ENCODE measurements at regions not wholly inside any gene's neighbourhood (a gene's known extent, or its start where the extent isn't known, plus 50 kb on each side); places are given as distances from the start of the nearest gene placed in this dataset.

DNA sequence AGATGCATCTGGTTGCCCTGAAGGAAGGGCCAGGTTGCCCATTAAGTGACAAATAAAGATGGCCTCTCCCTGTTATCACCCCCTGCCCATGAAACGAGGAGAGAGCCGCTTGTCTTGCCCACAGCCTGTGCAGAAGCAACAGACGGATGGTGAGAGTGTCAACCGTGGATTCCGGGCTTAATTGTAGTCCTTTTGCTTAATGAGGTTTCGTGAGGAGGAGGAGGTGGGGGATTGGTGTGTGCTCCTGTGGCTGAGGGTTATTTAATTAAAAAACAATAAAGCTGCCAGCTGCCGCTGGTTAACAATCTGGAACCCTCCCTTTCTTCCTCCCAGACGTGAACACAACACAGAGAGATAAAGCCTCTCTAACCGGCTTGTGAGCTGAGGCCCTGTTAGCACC, 188.0 kb upstream of the PARD3B start:
- Histone ChIP-seq H3K4me3 (ENCODE audit: low read depth in 1 of 2, low read length in 2 of 2) (no peak overlapping the region), H3K4me1 (ENCODE audit: insufficient read depth, low read length) (peaks cover 5% of the 10 kb centered on the region), H3K36me3 (ENCODE audit: insufficient read depth, low read length) (no peaks in the 10 kb centered on the region), H3K9ac (ENCODE audit: low read length) (no peak overlapping the region), H3K27ac (ENCODE audit: low read depth, low read length) (no peak overlapping the region), H3K27me3 (ENCODE audit: control insufficient read depth in 1 of 2, insufficient read depth in 2 of 2, low read length in 2 of 2) (peaks cover 0 to 5% of the 10 kb centered on the region in 2 donors), H3K9me3 (ENCODE audit: low read length) (no peaks in the 10 kb centered on the region)

DNA sequence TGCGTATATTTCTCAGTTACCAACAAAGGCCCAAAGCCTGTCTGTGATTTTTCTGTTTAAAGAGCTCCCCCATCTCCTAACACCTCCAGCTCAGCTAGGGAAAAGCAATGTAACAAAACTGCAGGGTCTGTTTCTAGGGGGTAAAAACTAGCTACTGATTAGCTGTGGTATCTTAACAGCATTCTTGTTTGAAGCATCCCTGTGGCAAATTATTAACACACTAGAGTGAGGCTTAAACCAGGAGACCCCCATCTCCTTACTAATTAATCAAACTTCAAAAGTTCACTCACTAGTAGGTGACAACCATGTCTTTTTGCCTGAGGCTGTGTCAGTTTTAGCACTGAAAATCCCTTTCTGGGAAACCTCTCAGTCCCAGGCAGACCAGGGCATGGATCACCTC, 186.2 kb upstream of the PARD3B start:
- no peak overlapping the region for H3K4me3 ChIP-seq (ENCODE audit: low read depth in 1 of 2, low read length in 2 of 2)
- H3K27ac ChIP-seq (ENCODE audit: low read depth, low read length) = no peak overlapping the region
- no peak overlapping the region for H3K9ac ChIP-seq (ENCODE audit: low read length)
- no peaks in the 10 kb centered on the region for H3K9me3 ChIP-seq (ENCODE audit: low read length)
- H3K36me3 ChIP-seq (ENCODE audit: insufficient read depth, low read length) = no peaks in the 10 kb centered on the region
- H3K27me3 ChIP-seq (ENCODE audit: control insufficient read depth in 1 of 2, insufficient read depth in 2 of 2, low read length in 2 of 2) = peaks cover 0 to 5% of the 10 kb centered on the region in 2 donors
- H3K4me1 ChIP-seq (ENCODE audit: insufficient read depth, low read length) = peaks cover 12% of the 10 kb centered on the region

DNA sequence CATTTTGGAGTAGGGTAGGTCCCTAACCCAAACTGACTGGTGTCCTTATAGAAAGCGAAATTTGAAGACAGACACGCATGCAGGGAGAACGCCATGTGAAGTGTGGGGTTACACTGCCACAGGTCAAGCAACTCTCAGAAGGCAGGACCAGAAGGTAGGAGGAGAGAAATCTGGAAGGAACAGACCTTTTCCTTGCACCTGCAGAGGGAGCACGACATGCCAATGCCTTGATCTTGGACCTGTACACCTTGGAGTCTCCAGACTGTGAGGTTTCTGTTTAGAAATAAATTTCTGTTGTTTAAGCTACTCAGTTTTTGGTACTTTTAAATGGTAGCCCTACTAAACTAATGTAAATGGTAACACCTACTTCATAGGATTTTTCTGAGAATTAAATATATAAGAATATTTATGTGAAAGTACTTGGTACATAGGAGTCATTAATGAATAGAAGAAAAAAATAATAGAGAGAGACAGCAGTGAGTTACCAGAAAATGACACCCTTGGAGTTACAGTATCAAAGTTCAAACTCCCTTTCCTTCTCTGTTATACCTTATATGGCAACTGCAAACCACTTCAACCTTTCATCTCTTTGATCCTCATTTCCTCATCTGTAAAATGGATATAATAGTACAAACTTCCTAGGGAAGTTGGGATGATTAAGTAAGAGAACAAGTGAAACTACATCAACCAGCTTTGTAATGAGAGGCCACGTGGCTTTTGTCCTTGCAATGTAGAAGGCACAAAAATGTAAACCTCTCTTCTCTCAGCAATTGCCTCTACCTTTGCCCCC, 184.9 kb upstream of the PARD3B start:
- Histone ChIP-seq H3K4me1 (ENCODE audit: insufficient read depth, low read length) (peaks cover 12% of the 10 kb centered on the region), H3K9me3 (ENCODE audit: low read length) (no peaks in the 10 kb centered on the region), H3K36me3 (ENCODE audit: insufficient read depth, low read length) (no peaks in the 10 kb centered on the region), H3K4me3 (ENCODE audit: low read depth in 1 of 2, low read length in 2 of 2) (no peak overlapping the region), H3K27ac (ENCODE audit: low read depth, low read length) (no peak overlapping the region), H3K9ac (ENCODE audit: low read length) (no peak overlapping the region), H3K27me3 (ENCODE audit: control insufficient read depth in 1 of 2, insufficient read depth in 2 of 2, low read length in 2 of 2) (peaks cover 0 to 5% of the 10 kb centered on the region in 2 donors)

DNA sequence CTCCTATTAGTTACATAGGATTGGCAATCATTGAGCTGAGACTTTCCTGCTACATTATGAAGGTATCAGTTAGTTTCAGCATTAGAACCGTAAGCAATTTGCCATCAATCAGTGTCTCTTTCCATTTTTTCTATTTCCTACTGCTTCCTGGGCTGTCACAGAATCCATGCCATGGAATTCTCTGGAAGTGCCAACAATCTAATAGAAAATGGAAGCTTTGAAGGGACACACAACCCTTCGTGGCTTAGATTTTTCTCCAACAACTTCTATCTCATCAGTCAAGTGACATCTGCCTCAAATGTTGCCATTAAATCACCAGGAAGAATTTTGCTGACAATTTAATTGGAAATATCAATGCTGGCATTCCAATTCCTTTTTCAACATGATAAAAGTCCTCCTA, 183.5 kb upstream of the PARD3B start:
- Histone ChIP-seq H3K27ac (ENCODE audit: low read depth, low read length) (no peak overlapping the region), H3K9ac (ENCODE audit: low read length) (no peak overlapping the region), H3K36me3 (ENCODE audit: insufficient read depth, low read length) (no peaks in the 10 kb centered on the region), H3K27me3 (ENCODE audit: control insufficient read depth in 1 of 2, insufficient read depth in 2 of 2, low read length in 2 of 2) (peaks cover 0 to 5% of the 10 kb centered on the region in 2 donors), H3K9me3 (ENCODE audit: low read length) (no peaks in the 10 kb centered on the region), H3K4me3 (ENCODE audit: low read depth in 1 of 2, low read length in 2 of 2) (no peak overlapping the region), H3K4me1 (ENCODE audit: insufficient read depth, low read length) (peaks cover 12% of the 10 kb centered on the region)

DNA sequence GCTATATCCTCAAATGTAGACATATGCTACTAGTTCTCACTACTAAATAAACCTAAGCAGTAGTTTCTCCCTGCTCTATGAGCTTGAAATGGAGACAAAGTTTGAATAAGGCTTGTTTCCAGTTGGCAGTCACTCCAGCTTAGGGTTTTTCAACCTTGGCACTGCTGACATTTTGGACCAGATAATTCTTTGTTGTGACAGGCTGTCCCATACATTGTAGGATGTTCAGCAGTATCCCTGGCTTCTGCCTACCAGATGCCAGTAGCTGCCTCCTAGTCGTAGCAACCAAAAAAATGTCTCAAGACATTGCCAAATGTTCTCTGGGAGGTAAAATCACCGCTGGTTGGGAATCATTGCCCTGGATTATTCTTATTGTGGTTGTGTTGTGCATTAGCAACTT, 182.7 kb upstream of the PARD3B start:
- Histone ChIP-seq H3K9me3 (ENCODE audit: low read length) (no peaks in the 10 kb centered on the region), H3K27me3 (ENCODE audit: control insufficient read depth in 1 of 2, insufficient read depth in 2 of 2, low read length in 2 of 2) (no peaks in the 10 kb centered on the region), H3K27ac (ENCODE audit: low read depth, low read length) (no peak overlapping the region), H3K4me1 (ENCODE audit: insufficient read depth, low read length) (peaks cover 12% of the 10 kb centered on the region), H3K9ac (ENCODE audit: low read length) (no peak overlapping the region), H3K36me3 (ENCODE audit: insufficient read depth, low read length) (no peaks in the 10 kb centered on the region), H3K4me3 (ENCODE audit: low read depth in 1 of 2, low read length in 2 of 2) (no peak overlapping the region)

DNA sequence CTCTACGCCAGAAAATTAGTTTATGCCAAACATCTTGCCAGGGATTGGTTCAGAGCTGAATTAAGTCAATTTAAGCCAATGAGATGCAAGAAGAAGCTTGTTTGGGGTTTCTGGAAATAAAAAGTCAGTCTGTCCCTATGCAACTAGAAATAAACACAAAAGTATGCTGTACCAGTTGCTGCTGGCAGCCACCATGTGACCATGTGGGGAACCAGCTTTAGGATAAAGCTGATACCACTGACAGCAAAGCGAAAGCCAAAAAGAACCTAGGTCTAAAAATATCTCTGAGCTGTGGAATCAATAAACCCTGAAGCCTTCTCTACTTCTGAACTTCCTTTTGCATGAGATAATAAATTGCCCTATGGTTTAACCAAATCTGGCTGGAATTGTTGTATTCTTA, 181.8 kb upstream of the PARD3B start:
- Histone ChIP-seq H3K27me3 (ENCODE audit: control insufficient read depth in 1 of 2, insufficient read depth in 2 of 2, low read length in 2 of 2) (no peaks in the 10 kb centered on the region), H3K27ac (ENCODE audit: low read depth, low read length) (no peak overlapping the region), H3K9ac (ENCODE audit: low read length) (no peak overlapping the region), H3K36me3 (ENCODE audit: insufficient read depth, low read length) (no peaks in the 10 kb centered on the region), H3K9me3 (ENCODE audit: low read length) (no peaks in the 10 kb centered on the region), H3K4me1 (ENCODE audit: insufficient read depth, low read length) (peaks cover 12% of the 10 kb centered on the region), H3K4me3 (ENCODE audit: low read depth in 1 of 2, low read length in 2 of 2) (no peak overlapping the region)

DNA sequence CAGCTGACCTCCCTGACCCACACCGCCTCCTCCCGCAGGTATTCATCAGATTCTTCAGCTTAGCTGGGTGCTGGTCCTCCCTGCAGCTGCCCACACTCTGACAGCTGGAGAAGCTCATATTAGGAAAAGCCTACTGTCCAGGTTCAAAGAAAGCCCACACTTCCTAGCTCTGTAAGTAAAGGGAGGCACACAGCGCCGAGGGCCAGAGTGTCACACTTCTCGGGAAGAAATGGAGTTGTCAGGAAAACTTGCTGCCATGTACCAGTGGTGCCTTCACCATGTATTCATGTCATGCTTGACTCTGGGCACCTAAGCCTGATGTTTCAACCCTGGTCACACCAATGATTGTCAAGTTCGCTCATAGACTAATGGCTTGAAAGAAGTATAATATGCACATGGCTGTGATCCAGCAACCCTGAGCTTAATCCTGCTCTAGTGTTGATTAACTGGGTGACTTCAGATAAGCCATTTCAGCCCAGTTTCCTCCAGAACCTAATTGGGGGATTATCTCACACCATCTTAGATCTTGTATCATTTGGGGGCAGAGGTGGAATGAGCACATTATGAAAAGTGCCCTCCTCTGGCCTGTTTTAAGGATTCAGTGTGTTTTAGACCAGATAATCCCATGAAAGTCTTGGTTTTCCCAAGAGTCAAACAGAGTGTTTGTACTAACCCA, 180.3 kb upstream of the PARD3B start:
- Histone ChIP-seq H3K4me1 (ENCODE audit: insufficient read depth, low read length) (peaks cover 12% of the 10 kb centered on the region), H3K36me3 (ENCODE audit: insufficient read depth, low read length) (no peaks in the 10 kb centered on the region), H3K4me3 (ENCODE audit: low read depth in 1 of 2, low read length in 2 of 2) (no peak overlapping the region), H3K27ac (ENCODE audit: low read depth, low read length) (no peak overlapping the region), H3K9ac (ENCODE audit: low read length) (no peak overlapping the region), H3K27me3 (ENCODE audit: control insufficient read depth in 1 of 2, insufficient read depth in 2 of 2, low read length in 2 of 2) (no peaks in the 10 kb centered on the region), H3K9me3 (ENCODE audit: low read length) (no peaks in the 10 kb centered on the region)

DNA sequence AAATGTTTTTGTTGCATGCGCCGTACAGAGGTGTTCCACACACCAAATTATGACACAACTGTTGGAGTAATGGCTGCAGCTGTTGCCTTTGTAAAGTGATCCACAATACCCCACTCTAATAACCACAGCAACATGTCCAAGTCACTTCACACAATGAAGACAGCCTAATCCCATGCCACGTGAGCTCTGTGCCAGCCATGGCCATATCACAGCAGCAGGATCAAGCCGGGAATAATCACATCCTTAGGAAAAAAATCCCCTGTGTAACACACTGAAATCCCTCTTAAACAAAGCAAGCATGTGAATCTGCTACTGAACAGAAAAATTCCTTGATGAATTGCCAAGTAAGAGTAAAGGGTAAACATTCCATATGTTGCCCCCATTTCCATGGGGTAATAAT, 179.5 kb upstream of the PARD3B start:
- H3K27ac ChIP-seq (ENCODE audit: low read depth, low read length) = no peak overlapping the region
- H3K9ac ChIP-seq (ENCODE audit: low read length) = no peak overlapping the region
- H3K4me3 ChIP-seq (ENCODE audit: low read depth in 1 of 2, low read length in 2 of 2) = no peak overlapping the region
- H3K36me3 ChIP-seq (ENCODE audit: insufficient read depth, low read length) = no peaks in the 10 kb centered on the region
- H3K4me1 ChIP-seq (ENCODE audit: insufficient read depth, low read length) = peaks cover 12% of the 10 kb centered on the region
- no peaks in the 10 kb centered on the region for H3K9me3 ChIP-seq (ENCODE audit: low read length)
- no peaks in the 10 kb centered on the region for H3K27me3 ChIP-seq (ENCODE audit: control insufficient read depth in 1 of 2, insufficient read depth in 2 of 2, low read length in 2 of 2)

DNA sequence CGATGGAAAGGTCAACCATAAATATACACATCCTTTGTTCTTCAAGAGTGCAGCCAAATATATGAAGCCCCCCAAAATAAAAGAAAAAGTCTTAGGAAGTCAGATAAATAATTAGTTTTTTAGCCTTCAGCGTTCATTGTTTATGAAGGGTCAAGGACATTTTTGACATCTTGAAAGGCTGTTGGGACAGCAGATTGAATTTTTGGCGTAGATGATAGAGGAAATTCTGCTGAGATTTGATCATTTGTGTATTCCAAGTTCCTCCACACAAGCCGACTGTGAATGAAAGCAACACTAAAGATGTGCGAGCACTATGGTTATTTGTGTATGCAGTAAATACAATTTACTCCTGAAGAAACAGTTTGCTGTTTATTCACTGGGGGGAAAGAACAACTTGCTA, 177.8 kb upstream of the PARD3B start:
- Histone ChIP-seq H3K27ac (ENCODE audit: low read depth, low read length) (no peak overlapping the region), H3K36me3 (ENCODE audit: insufficient read depth, low read length) (no peaks in the 10 kb centered on the region), H3K9ac (ENCODE audit: low read length) (no peak overlapping the region), H3K4me1 (ENCODE audit: insufficient read depth, low read length) (peaks cover 4% of the 10 kb centered on the region), H3K9me3 (ENCODE audit: low read length) (no peaks in the 10 kb centered on the region), H3K27me3 (ENCODE audit: control insufficient read depth in 1 of 2, insufficient read depth in 2 of 2, low read length in 2 of 2) (no peaks in the 10 kb centered on the region), H3K4me3 (ENCODE audit: low read depth in 1 of 2, low read length in 2 of 2) (no peak overlapping the region)

DNA sequence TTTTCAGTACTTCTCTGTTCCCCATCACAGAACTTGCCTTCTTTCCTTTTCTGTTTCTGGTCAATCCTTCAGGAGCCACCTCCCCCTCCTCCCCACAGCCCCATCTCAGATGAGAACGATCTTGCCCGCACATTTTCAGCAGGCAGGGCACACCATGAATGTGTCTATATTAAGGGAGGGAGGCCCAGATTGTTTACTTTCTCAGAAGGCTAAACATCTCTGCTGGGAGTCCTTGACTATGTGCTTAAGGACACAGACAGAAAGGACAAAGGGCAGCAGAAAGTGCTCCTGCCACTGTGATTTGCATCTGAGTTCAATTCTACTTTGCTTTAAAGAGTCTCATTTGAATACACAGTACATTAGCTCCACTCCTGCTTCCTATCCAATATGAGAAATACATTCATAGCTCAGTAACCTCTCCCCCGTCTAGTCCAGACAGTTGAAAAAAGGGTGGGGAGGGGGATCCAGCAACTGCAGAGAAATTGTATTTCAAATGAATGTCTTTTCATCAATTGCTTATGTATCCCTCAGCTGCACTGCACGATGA, 175.0 kb upstream of the PARD3B start:
- H3K4me1 ChIP-seq (ENCODE audit: insufficient read depth, low read length) = no peaks in the 10 kb centered on the region
- H3K9ac ChIP-seq (ENCODE audit: low read length) = no peak overlapping the region
- H3K27ac ChIP-seq (ENCODE audit: low read depth, low read length) = no peak overlapping the region
- H3K9me3 ChIP-seq (ENCODE audit: low read length) = no peaks in the 10 kb centered on the region
- H3K4me3 ChIP-seq (ENCODE audit: low read depth in 1 of 2, low read length in 2 of 2) = no peak overlapping the region
- no peaks in the 10 kb centered on the region for H3K27me3 ChIP-seq (ENCODE audit: control insufficient read depth in 1 of 2, insufficient read depth in 2 of 2, low read length in 2 of 2)
- H3K36me3 ChIP-seq (ENCODE audit: insufficient read depth, low read length) = no peaks in the 10 kb centered on the region

DNA sequence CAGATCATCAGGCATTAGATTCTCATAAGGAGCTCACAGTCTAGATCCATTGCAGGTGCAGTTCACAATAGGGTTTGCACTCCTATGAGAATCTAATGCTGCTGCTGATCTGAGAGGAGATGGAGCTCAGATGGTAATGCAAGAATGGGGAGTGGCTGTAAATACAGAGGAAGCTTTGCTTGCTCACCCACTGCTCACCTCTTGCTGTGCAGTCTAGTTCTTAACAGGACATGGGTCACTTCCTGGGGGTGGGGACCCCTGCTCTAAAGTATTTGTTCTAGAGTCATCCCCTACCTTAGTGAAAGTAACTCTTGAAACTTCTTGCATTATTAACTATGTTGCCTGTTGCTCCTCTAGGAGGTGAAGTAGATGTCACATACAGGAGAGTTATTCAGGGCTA, 171.3 kb upstream of the PARD3B start:
- Histone ChIP-seq H3K4me3 (ENCODE audit: low read depth in 1 of 2, low read length in 2 of 2) (no peak overlapping the region), H3K4me1 (ENCODE audit: insufficient read depth, low read length) (no peaks in the 10 kb centered on the region), H3K9ac (ENCODE audit: low read length) (no peak overlapping the region), H3K36me3 (ENCODE audit: insufficient read depth, low read length) (no peaks in the 10 kb centered on the region), H3K9me3 (ENCODE audit: low read length) (no peaks in the 10 kb centered on the region), H3K27me3 (ENCODE audit: control insufficient read depth in 1 of 2, insufficient read depth in 2 of 2, low read length in 2 of 2) (no peaks in the 10 kb centered on the region), H3K27ac (ENCODE audit: low read depth, low read length) (no peak overlapping the region)
